NT2/D1 (cell line): ENCODE measurements at regions not wholly inside any gene's neighbourhood (a gene's known extent, or its start where the extent isn't known, plus 50 kb on each side); places are given as distances from the start of the nearest gene placed in this dataset.

ENCODE experiments used
- DNase-seq: peaks from one replicate; pipeline ENCODE4 v3.0.0-alpha.2; 2011; ENCODE audit warnings: low read depth, low spot score
- H3K27me3 ChIP-seq: 2 replicates; pipeline ENCODE4 v1.6.0; 2011; ENCODE audit warnings: mild to moderate bottlenecking; ENCODE audit not compliant: insufficient read length, insufficient read depth
- H3K36me3 ChIP-seq: 2 replicates; pipeline ENCODE4 v1.6.1; 2011; ENCODE audit warnings: mild to moderate bottlenecking, low read length, mixed read lengths; ENCODE audit not compliant: insufficient read depth, insufficient read length
- H3K4me1 ChIP-seq: 2 replicates; pipeline ENCODE4 v1.5.1; 2011; ENCODE audit not compliant: insufficient read depth, insufficient read length
- H3K4me3 ChIP-seq: 2 replicates; pipeline ENCODE4 v1.5.1; 2011; ENCODE audit warnings: low read depth; ENCODE audit not compliant: insufficient read length
- H3K9ac ChIP-seq: 2 replicates; pipeline ENCODE4 v1.6.0; 2011; ENCODE audit warnings: low read depth; ENCODE audit not compliant: insufficient read length
- H3K9me3 ChIP-seq: 2 replicates; pipeline ENCODE4 v1.5.1; 2011; ENCODE audit warnings: mild to moderate bottlenecking, low read length; ENCODE audit not compliant: insufficient read depth
- SUZ12 ChIP-seq: IDR thresholded peaks from 2 replicates; pipeline ENCODE4 v1.6.1; 2011; ENCODE audit not compliant: insufficient read length, insufficient read depth; ENCODE audit errors: extremely low read depth
- YY1 ChIP-seq: IDR thresholded peaks from 2 replicates; pipeline ENCODE4 v1.6.1; 2011; ENCODE audit not compliant: insufficient read length, insufficient read depth
- ZNF274 ChIP-seq: IDR thresholded peaks from 2 replicates; pipeline ENCODE4 v1.6.1; 2011; ENCODE audit warnings: mild to moderate bottlenecking, low read depth, low read length

- DNase-seq, result no peak
- no peak overlapping the region for H3K4me3 ChIP-seq
- H3K4me1 ChIP-seq, result no peaks in the 10 kb centered on the region
- no peaks in the 10 kb centered on the region for H3K36me3 ChIP-seq
- no peaks in the 10 kb centered on the region for H3K27me3 ChIP-seq
- H3K9me3 ChIP-seq, result no peaks in the 10 kb centered on the region
- no peak for TF ChIP-seq SUZ12
- no peak for TF ChIP-seq YY1
- H3K9ac ChIP-seq, result no peak overlapping the region
Measured at GRCh38 chr4:41408859-41409593, 128.9 kb upstream of the LIMCH1 start.

GRCh38 chr4:41409594-41409895, 128.4 kb upstream of the LIMCH1 start:
- Histone ChIP-seq H3K36me3 (no peaks in the 10 kb centered on the region), H3K27me3 (no peaks in the 10 kb centered on the region), H3K9me3 (no peaks in the 10 kb centered on the region), H3K4me1 (no peaks in the 10 kb centered on the region), H3K9ac (no peak overlapping the region), H3K4me3 (no peak overlapping the region)
- TF ChIP-seq YY1 (no peak), ZNF274 (no peak), SUZ12 (no peak)
- DNase-seq, result no peak

GRCh38 chr4:41410049-41410448, 127.9 kb upstream of the LIMCH1 start:
- Histone ChIP-seq H3K9ac (no peak overlapping the region), H3K36me3 (no peaks in the 10 kb centered on the region), H3K4me1 (no peaks in the 10 kb centered on the region), H3K9me3 (no peaks in the 10 kb centered on the region), H3K4me3 (no peak overlapping the region), H3K27me3 (no peaks in the 10 kb centered on the region)
- DNase-seq, result no peak
- TF ChIP-seq ZNF274 (no peak), SUZ12 (no peak), YY1 (no peak)

GRCh38 chr4:41413670-41414411, 124.1 kb upstream of the LIMCH1 start:
- DNase-seq, result no peak
- no peak for TF ChIP-seq SUZ12
- TF ChIP-seq YY1, result no peak
- TF ChIP-seq ZNF274, result no peak
- H3K9ac ChIP-seq, result no peak overlapping the region
- peaks cover 2% of the 10 kb centered on the region for H3K4me1 ChIP-seq
- H3K4me3 ChIP-seq, result no peak overlapping the region
- no peaks in the 10 kb centered on the region for H3K27me3 ChIP-seq
- H3K36me3 ChIP-seq, result no peaks in the 10 kb centered on the region
- H3K9me3 ChIP-seq, result no peaks in the 10 kb centered on the region

- no peaks in the 10 kb centered on the region for H3K9me3 ChIP-seq
- H3K36me3 ChIP-seq, result no peaks in the 10 kb centered on the region
- H3K9ac ChIP-seq, result no peak overlapping the region
- no peaks in the 10 kb centered on the region for H3K27me3 ChIP-seq
- peaks cover 2% of the 10 kb centered on the region for H3K4me1 ChIP-seq
- no peak for TF ChIP-seq YY1
- TF ChIP-seq SUZ12, result no peak
- TF ChIP-seq ZNF274, result no peak
- DNase-seq, result no peak
- H3K4me3 ChIP-seq, result no peak overlapping the region
Measured at GRCh38 chr4:41414412-41414779, 123.6 kb upstream of the LIMCH1 start.

GRCh38 chr4:41418444-41418843, 119.5 kb upstream of the LIMCH1 start:
- H3K4me3 ChIP-seq, result no peak overlapping the region
- DNase-seq, result no peak
- TF ChIP-seq YY1, result no peak
- no peak for TF ChIP-seq ZNF274
- no peak for TF ChIP-seq SUZ12
- no peaks in the 10 kb centered on the region for H3K9me3 ChIP-seq
- H3K27me3 ChIP-seq, result no peaks in the 10 kb centered on the region
- peaks cover 2% of the 10 kb centered on the region for H3K4me1 ChIP-seq
- no peak overlapping the region for H3K9ac ChIP-seq
- no peaks in the 10 kb centered on the region for H3K36me3 ChIP-seq

- Histone ChIP-seq H3K27me3 (no peaks in the 10 kb centered on the region), H3K9me3 (no peaks in the 10 kb centered on the region), H3K4me3 (no peak overlapping the region), H3K4me1 (peaks cover 2% of the 10 kb centered on the region), H3K9ac (no peak overlapping the region), H3K36me3 (no peaks in the 10 kb centered on the region)
- no peak for DNase-seq
- no peak for TF ChIP-seq SUZ12
- TF ChIP-seq YY1, result no peak
- no peak for TF ChIP-seq ZNF274
Measured at GRCh38 chr4:41420541-41420940, 117.4 kb upstream of the LIMCH1 start.
